ENCODE measurements at regions not wholly inside any gene's neighbourhood (a gene's known extent, or its start where the extent isn't known, plus 50 kb on each side); places are given as distances from the start of the nearest gene placed in this dataset.

DNA sequence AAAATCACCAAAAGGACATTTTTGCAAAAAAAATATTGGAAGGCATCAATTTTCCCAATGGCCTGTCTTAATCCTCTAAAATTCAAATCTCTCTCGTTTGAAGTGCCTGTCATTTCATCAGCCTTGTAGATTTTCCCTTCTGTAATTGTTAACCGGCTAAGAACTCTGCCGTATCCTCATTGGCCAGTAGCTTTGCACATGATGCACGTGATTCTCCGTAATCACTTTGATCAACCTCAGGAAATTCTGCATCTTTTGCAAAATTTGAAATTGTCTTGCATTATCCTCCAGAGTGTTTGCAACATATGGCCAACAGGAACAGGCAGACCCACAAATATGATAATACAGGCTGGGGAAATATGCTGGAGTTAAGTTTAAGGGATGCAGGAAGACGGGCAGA lies 184.2 kb upstream of the RPL38 start:
- TF ChIP-seq, protein P1, sequence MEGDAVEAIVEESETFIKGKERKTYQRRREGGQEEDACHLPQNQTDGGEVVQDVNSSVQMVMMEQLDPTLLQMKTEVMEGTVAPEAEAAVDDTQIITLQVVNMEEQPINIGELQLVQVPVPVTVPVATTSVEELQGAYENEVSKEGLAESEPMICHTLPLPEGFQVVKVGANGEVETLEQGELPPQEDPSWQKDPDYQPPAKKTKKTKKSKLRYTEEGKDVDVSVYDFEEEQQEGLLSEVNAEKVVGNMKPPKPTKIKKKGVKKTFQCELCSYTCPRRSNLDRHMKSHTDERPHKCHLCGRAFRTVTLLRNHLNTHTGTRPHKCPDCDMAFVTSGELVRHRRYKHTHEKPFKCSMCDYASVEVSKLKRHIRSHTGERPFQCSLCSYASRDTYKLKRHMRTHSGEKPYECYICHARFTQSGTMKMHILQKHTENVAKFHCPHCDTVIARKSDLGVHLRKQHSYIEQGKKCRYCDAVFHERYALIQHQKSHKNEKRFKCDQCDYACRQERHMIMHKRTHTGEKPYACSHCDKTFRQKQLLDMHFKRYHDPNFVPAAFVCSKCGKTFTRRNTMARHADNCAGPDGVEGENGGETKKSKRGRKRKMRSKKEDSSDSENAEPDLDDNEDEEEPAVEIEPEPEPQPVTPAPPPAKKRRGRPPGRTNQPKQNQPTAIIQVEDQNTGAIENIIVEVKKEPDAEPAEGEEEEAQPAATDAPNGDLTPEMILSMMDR (IDR thresholded peaks at IDR 0.05) = no peak
- TF ChIP-seq EZH2phosphoT487 (IDR thresholded peaks at IDR 0.05) = no peak
- TF ChIP-seq EZH2 (IDR thresholded peaks at IDR 0.05) = no peak

All from neural progenitor cell (in vitro differentiated cells).